GM21360 (cell line): ENCODE measurements at regions not wholly inside any gene's neighbourhood (a gene's known extent, or its start where the extent isn't known, plus 50 kb on each side); places are given as distances from the start of the nearest gene placed in this dataset.
A peak's percentile ranks its signal among the peaks of the same experiment; 100 is the strongest.

Experiments used
- ATAC-seq: cut with Tn5 transposase; IDR thresholded peaks from one replicate; pipeline ENCODE4 v1.9.1; 2021; ENCODE audit warnings: mild to moderate bottlenecking, moderate library complexity; ENCODE audit not compliant: unreplicated experiment

DNA sequence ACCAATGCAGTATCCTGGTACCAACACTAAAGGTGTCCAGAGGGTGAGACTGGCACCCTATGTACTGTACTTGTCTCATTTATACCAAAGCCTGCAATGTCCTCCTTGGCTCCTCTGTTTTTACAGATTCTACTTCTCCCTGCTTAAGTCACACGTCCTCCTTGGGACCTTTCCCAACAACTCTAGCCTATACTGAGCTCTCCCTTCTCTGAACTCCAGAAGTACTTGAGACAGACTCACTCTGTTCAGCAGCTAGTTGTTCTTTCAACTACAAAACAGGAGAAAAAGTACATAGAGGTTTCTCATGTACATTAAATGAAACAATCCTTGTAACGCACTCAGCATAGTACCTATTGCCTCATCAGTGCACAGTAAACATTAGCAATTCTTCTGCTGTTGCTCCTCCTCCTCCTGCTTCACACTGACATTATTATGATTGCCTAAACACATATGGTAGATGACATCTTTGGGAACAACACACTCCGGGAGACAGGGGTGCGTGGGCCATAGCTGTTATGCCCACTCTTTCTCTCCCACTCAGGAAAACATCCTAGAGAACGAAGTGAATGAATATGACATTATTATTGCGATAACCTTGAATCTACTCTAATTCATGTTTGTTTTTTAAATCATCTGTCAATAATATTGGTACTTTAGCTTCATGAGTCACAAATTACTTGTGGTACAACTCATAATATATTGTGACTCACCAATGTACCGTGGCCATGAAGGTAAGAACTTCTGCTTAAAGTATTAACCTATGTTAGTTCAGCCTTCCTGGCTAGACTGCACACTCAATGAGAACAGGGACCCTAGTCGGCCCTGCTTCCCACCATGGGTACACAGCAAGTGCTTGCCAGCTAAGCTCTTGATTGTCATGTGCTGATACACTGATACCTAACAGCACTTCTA lies 180.3 kb upstream of the ADRA1B start:
- no peak for ATAC-seq

DNA sequence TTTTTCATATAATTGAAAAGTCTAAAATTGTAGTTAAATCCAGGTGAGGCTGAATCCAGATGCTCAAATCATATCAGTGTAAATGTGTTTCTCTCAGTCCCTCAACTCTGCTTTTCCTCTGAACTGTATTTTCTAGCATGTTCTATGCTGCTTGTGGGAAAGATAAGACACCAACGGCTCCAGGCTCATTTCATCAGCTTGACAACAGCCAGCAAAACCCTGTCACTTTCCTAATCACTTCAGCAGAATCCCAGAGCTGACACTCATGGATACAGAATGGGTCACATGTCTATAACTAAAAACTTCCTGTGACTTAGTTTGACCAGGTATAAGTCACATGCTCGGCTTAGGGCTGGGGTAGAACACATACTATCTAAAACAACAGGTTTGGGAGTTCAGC lies 179.4 kb upstream of the ADRA1B start:
- ATAC-seq, result no peak

DNA sequence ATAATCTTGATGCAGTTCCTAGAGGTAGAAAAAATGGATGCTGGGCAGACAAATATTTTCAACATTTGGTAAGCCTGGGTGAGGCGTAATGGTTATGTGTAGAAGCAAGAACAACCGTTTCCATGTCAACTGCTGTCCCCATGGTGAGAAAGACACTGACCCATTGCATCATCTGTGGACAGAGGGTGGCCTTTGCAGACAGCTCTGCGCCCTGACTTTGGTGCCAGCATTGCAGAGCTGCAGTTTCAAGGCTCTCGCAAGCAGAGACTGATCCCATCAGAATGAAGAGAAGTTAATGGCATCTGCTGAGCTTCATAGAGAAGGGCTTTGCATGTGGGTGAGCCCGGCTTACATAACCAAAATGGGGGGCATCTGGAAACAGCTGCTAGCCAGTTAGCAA lies 179.0 kb upstream of the ADRA1B start:
- ATAC-seq, result no peak

DNA sequence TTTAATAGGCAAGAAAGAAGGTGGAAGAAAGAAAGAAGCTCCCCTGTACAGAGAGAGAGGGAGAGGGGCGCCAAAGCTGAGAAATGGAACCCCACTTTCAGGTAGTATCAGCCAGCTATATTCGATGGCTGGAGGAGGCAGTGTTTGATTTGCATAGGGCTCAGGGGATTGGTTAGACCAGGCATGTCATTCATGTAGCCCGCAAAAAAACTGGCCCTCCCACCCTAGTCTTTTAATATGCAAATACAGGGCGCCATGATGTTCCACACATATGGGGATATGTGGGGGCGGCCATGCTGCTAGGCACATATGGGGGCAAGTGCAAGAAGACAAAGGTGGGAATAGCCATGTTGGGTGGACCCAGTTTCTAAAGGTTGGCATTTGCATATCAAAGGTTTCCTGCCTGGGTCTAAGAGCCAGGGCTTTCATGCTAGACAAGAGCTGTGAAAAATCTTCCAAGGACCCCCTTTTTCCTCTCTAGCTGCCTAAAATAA lies 174.4 kb upstream of the ADRA1B start:
- ATAC-seq, result no peak

DNA sequence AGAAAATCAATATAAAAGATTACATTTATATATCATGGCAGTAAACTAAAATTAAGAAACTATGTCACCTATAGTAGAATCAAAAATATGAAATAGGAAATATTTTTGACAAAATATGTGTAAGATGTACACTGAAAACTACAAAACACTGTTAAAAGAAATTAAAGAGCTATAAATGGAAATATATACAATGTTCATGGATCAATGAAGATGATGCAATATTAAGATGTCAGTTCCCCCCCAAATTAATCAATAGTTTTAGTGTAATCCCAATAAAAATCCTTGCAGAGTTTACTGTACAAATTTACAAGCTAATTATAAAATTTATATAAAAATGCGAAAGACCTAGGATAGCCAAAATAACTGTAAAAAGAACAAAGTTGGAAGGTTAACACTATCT lies 173.0 kb upstream of the ADRA1B start:
- ATAC-seq, result no peak

DNA sequence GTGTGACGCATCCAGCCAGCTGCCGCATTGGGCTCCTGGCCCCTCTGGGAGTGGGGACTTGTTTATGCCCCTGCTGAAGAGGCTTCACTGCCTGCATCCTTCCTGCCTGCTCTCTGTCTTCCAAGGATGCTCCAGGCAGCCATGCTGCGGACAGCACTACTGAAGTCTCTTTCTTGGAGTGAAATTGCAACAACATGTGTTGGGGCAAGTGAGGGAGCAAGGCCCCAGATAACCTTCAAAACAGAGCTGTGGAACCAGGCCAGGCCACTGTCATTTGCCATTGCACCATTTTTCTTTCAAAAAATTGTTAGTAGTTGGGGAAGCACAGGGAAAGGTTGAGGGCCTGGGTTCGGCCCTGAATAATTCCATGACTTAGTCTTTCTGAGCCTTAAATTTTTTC lies 169.6 kb upstream of the ADRA1B start:
- ATAC-seq, result no peak

DNA sequence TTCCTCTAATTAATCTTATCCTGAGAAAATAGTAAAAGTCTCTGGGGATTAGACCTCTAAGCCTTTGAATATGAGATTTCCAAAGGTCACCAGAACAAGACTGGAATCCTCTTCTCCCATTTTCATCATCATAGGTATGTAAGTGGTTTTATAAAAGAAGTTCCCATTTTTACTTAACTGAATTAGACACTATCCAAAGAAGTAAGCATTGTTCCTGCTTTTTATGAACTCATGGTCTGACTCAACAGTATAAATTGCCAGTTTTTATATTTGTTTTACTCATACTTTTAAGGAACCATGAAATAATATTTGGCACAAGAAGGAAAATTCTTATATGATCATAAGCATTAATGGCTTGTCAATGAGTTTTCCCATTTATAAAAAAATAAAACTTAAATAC lies 167.1 kb upstream of the ADRA1B start:
- ATAC-seq, result no peak

DNA sequence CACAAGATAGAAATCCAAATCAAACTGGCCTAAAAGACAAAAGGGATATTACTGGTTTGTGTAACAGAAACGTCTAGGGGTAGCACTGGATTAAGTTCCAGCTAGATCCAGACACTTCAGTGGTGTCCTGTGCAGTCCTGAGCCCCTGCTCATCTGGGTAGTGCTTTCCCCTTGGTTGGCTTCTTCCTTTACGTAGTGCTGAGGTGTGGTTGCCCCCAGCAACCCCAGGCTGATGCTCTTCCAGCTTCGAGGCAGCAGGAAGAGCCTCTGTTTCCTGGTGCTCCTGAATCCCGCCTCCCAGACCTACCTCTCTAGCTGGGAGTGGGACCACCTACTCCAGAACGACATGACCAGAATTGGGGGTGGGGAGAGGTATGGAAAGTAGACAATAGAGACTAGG lies 166.1 kb upstream of the ADRA1B start:
- ATAC-seq, result no peak

DNA sequence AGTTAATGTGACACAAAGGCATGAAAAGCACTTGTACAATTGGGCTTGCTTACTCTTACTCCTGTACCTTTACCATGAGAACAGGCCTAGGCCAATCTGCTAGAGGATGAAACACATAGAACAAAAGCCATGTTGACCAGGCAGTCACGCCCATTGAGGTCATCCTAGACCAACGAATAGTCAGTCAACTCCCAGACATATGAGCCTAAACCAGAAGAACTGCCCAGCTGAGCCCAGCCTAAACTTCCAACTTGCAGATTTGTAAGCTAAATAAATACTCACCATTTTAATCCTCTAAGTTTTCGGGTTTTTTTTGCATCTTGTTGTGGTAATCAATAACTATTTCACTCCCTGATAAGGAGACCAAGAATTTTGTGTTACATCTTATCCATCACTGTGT lies 164.8 kb upstream of the ADRA1B start:
- no peak for ATAC-seq

DNA sequence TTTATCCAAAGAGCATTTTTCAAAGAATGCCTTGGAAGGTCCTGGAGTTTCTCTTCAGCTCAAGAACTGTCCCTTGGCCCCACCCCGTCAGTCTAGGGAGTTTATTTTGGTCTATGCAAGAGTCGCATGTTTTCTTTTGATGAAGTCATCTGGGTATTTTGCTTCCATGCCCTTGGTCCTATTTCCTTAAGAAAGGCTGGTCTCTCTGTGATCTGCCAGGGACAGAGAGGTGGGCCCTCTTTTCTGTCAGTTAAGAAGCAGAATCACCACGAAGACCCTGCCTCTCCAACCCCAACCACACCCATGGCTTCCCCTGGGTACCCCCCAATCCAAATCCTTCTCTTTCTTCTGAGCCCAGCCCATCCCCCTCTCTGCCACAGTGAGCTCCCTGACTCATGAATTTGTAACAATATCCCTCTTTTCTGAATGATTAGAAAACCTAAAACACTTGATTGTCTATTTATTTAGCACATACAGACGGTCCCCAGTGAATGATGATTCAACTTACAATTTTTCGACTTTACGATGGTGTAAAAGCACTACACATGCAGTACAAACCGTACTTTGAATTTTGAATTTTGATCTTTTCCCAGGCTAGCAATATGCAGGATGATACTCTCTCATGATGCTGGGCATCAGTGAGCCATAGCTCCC lies 163.5 kb upstream of the ADRA1B start:
- no peak for ATAC-seq

DNA sequence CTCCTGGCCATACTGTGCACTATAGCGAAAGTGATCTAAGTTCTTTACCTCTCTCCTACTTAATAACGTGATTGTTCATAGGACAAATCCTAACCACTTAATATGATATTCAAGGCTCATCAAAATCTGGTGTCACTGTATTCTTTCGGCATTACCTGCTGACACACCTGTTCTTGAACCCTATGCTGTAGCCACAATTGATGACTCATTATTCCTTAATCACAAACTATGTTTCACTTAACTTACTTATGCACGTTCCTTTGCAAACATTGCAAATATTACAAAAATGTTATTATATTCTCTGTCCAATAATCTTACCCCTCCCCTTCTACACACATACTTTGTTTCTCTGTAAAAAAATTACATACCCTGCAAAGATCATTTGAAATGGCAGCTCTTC lies 158.1 kb upstream of the ADRA1B start:
- ATAC-seq, result no peak

DNA sequence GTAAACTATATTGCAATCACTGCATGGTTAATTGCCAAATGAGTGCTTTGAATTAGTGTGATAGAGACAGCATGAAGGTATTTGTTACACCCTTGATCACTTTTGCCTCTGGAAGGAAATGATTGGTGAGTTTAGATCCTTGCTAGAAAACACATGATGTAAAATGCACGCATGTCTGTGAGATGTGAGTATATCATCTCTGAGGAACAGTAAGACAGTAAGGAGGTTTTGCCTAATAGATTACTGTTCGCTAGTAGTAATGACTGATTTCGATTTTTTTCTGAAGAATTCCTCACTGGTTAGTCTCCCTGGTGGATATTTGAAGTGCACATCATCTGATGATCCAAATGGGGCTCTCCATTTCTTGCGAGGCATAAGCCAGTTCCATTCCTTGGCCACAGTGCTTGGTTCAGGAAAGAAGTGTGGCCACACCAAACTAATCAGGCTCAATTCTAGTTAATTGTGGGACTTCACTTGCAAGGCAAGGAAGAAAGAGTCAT lies 156.4 kb upstream of the ADRA1B start:
- ATAC-seq, result no peak

DNA sequence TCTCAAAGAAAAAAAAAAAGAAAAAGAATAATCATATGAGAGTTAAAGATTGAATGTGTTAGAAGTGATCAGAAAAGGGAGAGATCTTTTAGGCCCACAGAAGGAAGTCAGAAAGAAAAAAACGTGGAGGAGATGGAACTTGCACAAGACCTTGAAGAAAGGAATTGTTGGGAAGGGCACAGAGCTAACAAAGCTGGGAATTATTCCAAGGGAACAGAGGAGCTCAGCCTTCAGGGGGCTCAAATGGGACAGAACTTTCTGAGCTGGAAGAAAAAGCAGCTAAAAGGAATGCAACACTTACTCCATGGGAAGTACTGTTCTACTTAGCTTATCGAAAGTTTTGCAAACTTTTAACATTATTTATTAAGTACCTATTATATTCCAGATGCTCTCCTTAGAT lies 153.4 kb upstream of the ADRA1B start:
- no peak for ATAC-seq

DNA sequence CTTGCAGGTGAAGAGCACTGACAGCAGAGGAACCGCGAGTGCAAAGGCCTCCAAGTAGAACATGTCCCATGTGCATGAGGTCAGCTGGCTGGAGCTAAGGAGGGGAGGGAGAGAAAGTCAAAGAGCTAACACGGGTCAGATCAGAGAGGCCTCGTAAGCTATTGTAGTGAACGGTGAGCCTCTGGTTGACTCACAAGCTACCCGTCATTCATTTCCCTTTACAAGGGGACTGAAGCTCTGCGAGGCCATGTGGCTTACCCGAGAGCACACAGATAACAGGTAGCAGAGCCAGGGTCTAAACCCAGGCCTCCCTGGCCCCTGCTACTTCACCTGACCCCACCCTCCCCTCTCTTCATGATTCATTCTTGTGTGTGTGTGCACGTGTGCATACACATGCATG lies 152.7 kb upstream of the ADRA1B start:
- no peak for ATAC-seq

DNA sequence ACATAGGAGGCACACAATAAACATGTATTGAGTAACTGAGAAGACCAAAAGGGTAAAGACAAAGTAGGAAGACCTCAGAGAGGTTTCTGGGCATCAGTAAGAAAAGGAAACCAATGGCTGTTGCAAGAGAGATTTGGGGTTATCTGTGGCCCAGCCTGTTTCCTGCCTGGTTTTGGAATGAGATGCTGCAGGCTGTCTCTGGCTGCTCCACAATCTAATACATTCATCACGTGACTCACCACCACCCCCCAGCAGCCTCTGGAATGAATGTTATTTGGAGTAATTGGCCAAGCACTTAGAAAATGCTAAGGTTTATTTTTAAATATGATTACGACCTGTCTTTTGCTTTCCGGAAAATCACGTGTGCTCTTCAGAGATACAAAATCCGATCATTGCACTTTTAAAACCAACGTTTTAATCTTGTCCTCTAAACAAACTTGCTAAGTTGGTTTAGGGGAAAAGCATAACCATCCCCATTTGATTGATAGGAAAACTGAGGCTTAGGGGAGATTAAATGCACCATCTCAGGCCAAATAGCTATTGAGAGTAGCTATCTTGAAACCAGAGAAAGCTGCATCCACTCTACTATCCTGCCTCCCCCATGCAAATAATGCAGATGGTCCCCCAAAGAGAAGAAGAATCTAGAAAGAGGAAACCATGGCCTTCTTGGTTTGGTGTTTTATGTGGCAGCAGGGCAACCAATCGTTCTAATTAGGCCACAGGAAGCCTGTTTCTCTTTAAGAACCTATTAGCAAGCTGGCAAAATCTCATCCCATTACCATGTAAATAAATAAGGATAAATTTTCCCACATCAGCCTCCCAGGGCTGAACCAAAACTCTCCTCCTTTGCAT lies 151.8 kb upstream of the ADRA1B start:
- ATAC-seq, result no peak

DNA sequence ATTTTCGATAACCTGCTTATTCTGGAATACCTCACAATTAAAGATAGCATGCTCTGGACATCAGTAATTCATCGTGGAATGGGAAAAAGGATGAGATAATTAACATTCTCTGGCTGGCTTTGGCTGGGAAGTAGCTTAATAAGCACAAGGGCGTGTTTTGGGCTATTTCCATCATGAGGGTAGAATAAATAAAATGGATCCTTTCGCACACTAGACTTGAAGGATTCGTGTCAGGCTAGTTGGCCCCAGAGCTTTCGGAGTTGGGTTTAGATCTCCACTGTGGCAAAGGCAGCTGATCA lies 151.2 kb upstream of the ADRA1B start:
- ATAC-seq, result no peak

DNA sequence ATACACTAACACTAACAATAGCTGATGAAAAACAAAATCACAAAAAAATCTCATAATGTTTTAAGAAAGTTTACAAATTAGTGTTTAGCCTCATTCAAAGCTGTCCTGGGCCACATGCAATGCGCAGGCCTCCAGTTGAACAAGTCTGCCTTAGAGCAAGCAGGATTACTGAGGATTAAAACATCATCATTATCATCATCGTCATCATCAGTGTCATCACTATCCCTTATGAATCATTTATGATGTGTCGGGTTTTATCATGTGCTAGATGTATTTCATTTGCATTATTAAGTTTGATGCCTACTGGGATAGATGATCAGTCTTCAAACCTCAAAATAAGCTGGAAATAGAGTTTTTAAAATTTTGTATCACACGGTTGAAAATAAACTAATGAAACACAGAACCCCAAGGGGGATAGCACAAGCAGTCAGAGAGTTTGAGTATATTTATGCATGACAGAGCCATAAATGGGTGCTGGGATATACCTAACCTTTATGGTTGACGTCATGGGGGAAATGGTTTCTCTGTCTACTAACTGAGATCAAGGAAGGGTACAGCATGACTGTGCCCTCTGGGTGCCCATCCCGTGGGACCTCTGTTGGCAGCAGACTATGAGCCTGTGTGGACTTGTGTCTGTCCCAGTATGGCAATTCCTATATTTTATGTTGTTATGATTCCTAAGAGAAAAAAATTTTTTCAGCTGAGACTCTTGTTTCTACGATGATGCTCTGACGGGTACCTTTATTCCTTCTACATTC lies 150.3 kb upstream of the ADRA1B start:
- no peak for ATAC-seq

DNA sequence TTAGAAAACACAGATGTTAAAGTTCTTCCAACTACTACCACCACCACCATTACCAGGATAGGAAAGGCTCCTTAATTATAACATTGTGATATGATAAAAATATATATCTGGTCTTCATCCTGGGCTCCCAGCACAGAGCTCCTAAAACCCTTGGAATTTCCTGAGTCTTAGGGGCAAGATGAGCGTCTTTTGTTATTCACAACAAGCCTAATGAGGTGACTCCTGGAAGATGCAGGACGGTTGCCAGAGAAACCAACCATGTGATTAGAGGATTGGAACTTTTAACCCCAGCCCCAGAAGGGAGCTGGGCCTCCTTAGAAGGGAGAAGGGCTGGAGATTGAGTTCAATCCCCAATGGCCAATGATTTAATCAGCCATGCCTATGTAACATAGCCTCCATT lies 148.0 kb upstream of the ADRA1B start:
- no peak for ATAC-seq

DNA sequence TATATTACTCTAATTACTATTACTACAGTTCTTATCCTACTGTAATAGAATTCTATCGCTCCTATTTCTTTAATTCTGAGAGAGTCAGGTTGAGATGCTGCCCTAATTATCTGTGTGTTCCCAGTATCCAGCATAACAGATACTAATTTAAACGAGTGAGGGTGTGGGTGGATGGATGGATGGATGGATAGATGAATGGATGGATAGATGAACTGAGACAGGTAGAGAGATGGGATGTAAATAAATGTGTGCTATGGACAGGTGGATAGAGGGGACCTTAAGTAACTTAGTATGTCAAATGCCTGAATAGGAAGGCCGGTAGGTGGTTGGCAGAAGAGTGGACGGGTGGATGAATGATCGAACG lies 143.6 kb upstream of the ADRA1B start:
- ATAC-seq, result no peak

DNA sequence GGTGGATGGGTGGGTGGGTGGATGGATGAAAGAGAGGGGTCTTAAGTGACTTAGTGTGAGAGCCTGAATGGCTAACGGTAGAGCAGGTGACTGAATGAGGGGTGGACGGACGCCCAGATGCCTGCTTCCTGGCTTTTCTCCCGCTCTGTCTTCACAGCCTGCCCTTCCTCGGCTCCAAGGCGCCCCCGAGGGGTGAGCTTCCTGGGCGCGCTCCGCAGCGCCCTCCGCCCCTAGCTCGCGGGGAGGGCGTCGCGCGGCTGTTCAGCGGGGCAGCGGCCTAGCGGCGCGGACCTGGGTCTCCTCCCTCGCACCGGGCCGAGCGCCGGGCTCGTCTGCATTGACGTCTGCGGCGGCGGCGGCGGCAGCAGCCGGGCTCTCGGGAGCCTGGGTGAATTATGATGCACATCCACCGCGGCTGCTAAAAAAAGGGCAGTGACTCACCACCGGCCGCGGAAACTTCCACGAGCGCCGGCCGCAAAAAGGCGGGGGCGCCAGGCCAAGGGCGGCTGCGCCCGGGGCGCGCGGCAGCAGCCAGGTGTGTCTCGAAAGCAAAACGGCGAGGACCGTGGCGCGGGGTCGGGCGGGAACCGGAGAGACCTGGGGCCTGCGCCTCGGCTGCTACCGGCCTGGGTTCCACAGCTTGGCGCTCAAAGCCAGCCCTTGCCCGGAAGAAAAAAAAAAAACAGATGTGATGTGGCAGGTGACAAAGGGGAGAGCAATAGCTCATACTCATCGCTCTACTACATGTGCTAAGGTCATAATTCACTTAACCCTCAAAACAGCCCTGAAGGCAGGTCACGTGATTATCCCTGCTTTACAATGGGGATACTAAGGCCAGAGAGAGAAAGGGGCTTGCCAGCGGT lies 143.0 kb upstream of the ADRA1B start:
- peak; percentile 92 for ATAC-seq
